Panc1 (cell line): ENCODE measurements at regions not wholly inside any gene's neighbourhood (a gene's known extent, or its start where the extent isn't known, plus 50 kb on each side); places are given as distances from the start of the nearest gene placed in this dataset.

Experiments
- CTCF ChIP-seq: fragments of 450-650 bp; IDR thresholded peaks from 2 replicates; pipeline ENCODE4 v1.5.1; 2017; ENCODE audit warnings: mild to moderate bottlenecking
- POLR2AphosphoS5 ChIP-seq: IDR thresholded peaks from 2 replicates; pipeline ENCODE4 v1.6.1; 2012; ENCODE audit warnings: mild to moderate bottlenecking, low read depth, low read length, moderate library complexity
- SIN3A ChIP-seq: IDR thresholded peaks from 2 replicates; pipeline ENCODE4 v1.6.1; 2012; ENCODE audit warnings: low read depth, mild to moderate bottlenecking, low read length, moderate library complexity, borderline replicate concordance; ENCODE audit not compliant: insufficient read depth
- TCF7L2 ChIP-seq: IDR thresholded peaks from 2 replicates; pipeline ENCODE4 v1.6.1; 2011; ENCODE audit warnings: mild to moderate bottlenecking, low read depth, low read length, inconsistent platforms

DNA sequence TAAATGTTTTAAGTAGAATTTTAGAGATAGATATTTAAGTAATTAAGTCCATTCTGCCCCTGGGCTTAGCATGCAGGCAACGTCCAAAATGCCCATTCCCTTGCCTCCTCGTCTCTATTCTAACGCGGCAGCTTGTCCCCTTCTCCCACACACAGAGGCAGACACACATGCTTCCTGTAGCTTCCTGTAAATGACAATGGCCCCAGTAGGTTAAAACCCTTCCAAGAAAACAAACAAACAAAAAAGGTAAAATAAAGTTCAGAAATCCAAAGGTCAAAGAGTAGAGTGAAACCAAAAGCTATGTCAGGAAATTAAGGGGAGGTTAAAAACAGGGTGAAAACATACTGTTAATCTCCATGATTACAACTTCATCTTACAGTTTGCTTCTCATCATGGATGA lies 857.6 kb downstream of the GATA3 start:
- TF ChIP-seq CTCF (no peak), SIN3A (no peak), POLR2AphosphoS5 (no peak), TCF7L2 (no peak)
